H1 (cell line): ENCODE measurements at regions not wholly inside any gene's neighbourhood (a gene's known extent, or its start where the extent isn't known, plus 50 kb on each side); places are given as distances from the start of the nearest gene placed in this dataset.

ENCODE experiments used
- CTCF ChIA-PET: fragments of 300-600 bp; sonication (Branson Sonifier 250); formaldehyde crosslinking; loops from one replicate; lab custom pipeline; 2021; ENCODE audit not compliant: partially characterized antibody; lab: Charles Lee
- POLR2A ChIA-PET: fragments of 300-600 bp; sonication (Branson Sonifier 250); formaldehyde crosslinking; loops from one replicate; lab custom pipeline; 2021; ENCODE audit warnings: inconsistent platforms; ENCODE audit not compliant: partially characterized antibody; lab: Charles Lee
- DNase-seq, 2 experiments: peaks; one replicate each; pipeline versions ENCODE4 v3.0.0 to v3.0.0-alpha.2; 2010 to 2022; ENCODE audit warnings: low spot score in 2 of 2, low read depth in 1 of 2, mixed read lengths in 1 of 2
- FAIRE-seq: peaks from 2 replicates; lab custom pipeline; 2011; peaks lifted over from hg19 to GRCh38; lab: Jason Lieb, UNC
- H2AFZ ChIP-seq: 2 replicates; pipeline ENCODE4 v1.8.1; 2012; ENCODE audit warnings: low read length, inconsistent platforms
- H2AK5ac ChIP-seq: 2 replicates; pipeline ENCODE4 v1.6.1; 2013; ENCODE audit warnings: low read depth, low read length
- H2BK120ac ChIP-seq: replicated peaks from 2 replicates; pipeline ENCODE3; 2013; ENCODE audit warnings: low read depth, low read length, inconsistent platforms
- H2BK12ac ChIP-seq: 2 replicates; pipeline ENCODE4 v1.6.1; 2013; ENCODE audit warnings: low read depth, low read length
- H2BK15ac ChIP-seq: 2 replicates; pipeline ENCODE4 v1.6.1; 2013; ENCODE audit warnings: low read length
- H2BK20ac ChIP-seq: 2 replicates; pipeline ENCODE4 v1.6.1; 2013; ENCODE audit warnings: low read length
- H2BK5ac ChIP-seq: 2 replicates; pipeline ENCODE4 v1.6.1; 2013; ENCODE audit warnings: low read depth, low read length
- H3K14ac ChIP-seq: 2 replicates; pipeline ENCODE4 v1.6.1; 2013; ENCODE audit warnings: inconsistent platforms; ENCODE audit not compliant: insufficient read length
- H3K18ac ChIP-seq: 2 replicates; pipeline ENCODE4 v1.6.1; 2013; ENCODE audit warnings: low read length; ENCODE audit errors: extremely low read depth
- H3K23ac ChIP-seq: 2 replicates; pipeline ENCODE4 v1.6.1; 2013; ENCODE audit warnings: inconsistent platforms; ENCODE audit not compliant: insufficient read length
- H3K23me2 ChIP-seq: 2 replicates; pipeline ENCODE4 v1.6.1; 2013; ENCODE audit warnings: low read depth, low read length
- H3K27ac ChIP-seq: 2 replicates; pipeline ENCODE4 v1.6.1; 2011; ENCODE audit warnings: low read depth, low read length, inconsistent platforms
- H3K27me3 ChIP-seq, 4 experiments: replicated peaks in 1 of 4; 1 replicate in 1 of 4; 2 replicates in 3 of 4; pipeline versions ENCODE4 v1.6.1 to v1.8.1; 2011 to 2013; ENCODE audit warnings: low read length in 3 of 4, mild to moderate bottlenecking in 3 of 4, inconsistent platforms in 2 of 4, mixed read lengths in 2 of 4, moderate library complexity in 1 of 4; ENCODE audit not compliant: control insufficient read depth in 3 of 4, insufficient read depth in 3 of 4; ENCODE audit errors: extremely low read depth in 1 of 4
- H3K36me3 ChIP-seq, 4 experiments: 2 replicates each; pipeline versions ENCODE4 v1.6.1 to v1.8.1; 2011 to 2013; ENCODE audit warnings: mild to moderate bottlenecking in 4 of 4, low read length in 3 of 4, moderate library complexity in 2 of 4, control low read depth in 1 of 4, inconsistent platforms in 1 of 4; ENCODE audit not compliant: insufficient read depth in 4 of 4, control insufficient read depth in 2 of 4
- H3K4ac ChIP-seq: replicated peaks from 2 replicates; pipeline ENCODE3; 2013; ENCODE audit warnings: low read length, low read depth, mixed read lengths, inconsistent platforms; ENCODE audit not compliant: insufficient read length
- H3K4me1 ChIP-seq, 4 experiments: replicated peaks in 1 of 4; 1 replicate in 1 of 4; 2 replicates in 3 of 4; pipeline versions ENCODE4 v1.6.1 to v1.8.1; 2011 to 2013; ENCODE audit warnings: low read length in 3 of 4, inconsistent platforms in 2 of 4, mixed read lengths in 1 of 4; ENCODE audit not compliant: insufficient read depth in 4 of 4, control insufficient read depth in 3 of 4
- H3K4me2 ChIP-seq, 2 experiments: 2 replicates each; pipeline versions ENCODE4 v1.6.1 to v1.8.1; 2011 to 2013; ENCODE audit warnings: low read depth in 2 of 2, low read length in 2 of 2, control low read depth in 1 of 2, inconsistent platforms in 1 of 2, mild to moderate bottlenecking in 1 of 2; ENCODE audit not compliant: insufficient read depth in 1 of 2
- H3K4me3 ChIP-seq, 4 experiments: fragments of 200-600, 300-600 bp in 1 of 4; sonication (generic), shearing (Covaris generic), sonication (Bioruptor Twin) in 1 of 4; 2 replicates each; pipeline versions ENCODE4 v1.5.1 to v1.8.1; 2011 to 2016; ENCODE audit warnings: low read length in 4 of 4, low read depth in 3 of 4, control low read depth in 2 of 4, inconsistent platforms in 2 of 4, mild to moderate bottlenecking in 2 of 4, mixed read lengths in 1 of 4, moderate library complexity in 1 of 4; ENCODE audit not compliant: insufficient read depth in 2 of 4; ENCODE audit errors: extremely low read depth in 1 of 4
- H3K56ac ChIP-seq: replicated peaks from 2 replicates; pipeline ENCODE3; 2013; ENCODE audit warnings: low read depth, mild to moderate bottlenecking, mixed read lengths, low read length, inconsistent platforms; ENCODE audit not compliant: insufficient read length
- H3K79me1 ChIP-seq: 2 replicates; pipeline ENCODE4 v1.6.1; 2013; ENCODE audit warnings: low read depth, low read length, control low read depth
- H3K79me2 ChIP-seq, 2 experiments: 2 replicates each; pipeline versions ENCODE4 v1.6.1 to v1.8.1; 2012 to 2013; ENCODE audit warnings: low read length in 2 of 2, mild to moderate bottlenecking in 2 of 2, inconsistent platforms in 1 of 2; ENCODE audit not compliant: insufficient read depth in 2 of 2, control insufficient read depth in 1 of 2
- H3K9ac ChIP-seq, 4 experiments: replicated peaks in 1 of 4; 1 replicate in 1 of 4; 2 replicates in 3 of 4; pipeline versions ENCODE4 v1.6.1 to v1.8.1; 2011 to 2013; ENCODE audit warnings: low read depth in 3 of 4, low read length in 3 of 4, control low read depth in 2 of 4, mild to moderate bottlenecking in 2 of 4, moderate library complexity in 2 of 4, inconsistent platforms in 1 of 4; ENCODE audit errors: extremely low read depth in 1 of 4
- H3K9me3 ChIP-seq, 2 experiments: 2 replicates each; pipeline versions ENCODE4 v1.6.1 to v1.8.1; 2012 to 2013; ENCODE audit warnings: mild to moderate bottlenecking in 2 of 2, moderate library complexity in 2 of 2, control low read depth in 1 of 2, inconsistent platforms in 1 of 2, low read depth in 1 of 2, low read length in 1 of 2, mixed read lengths in 1 of 2; ENCODE audit not compliant: insufficient read depth in 2 of 2
- H4K20me1 ChIP-seq, 2 experiments: replicated peaks in 1 of 2; 2 replicates each; pipeline versions ENCODE3 to v1.8.1; 2011 to 2013; ENCODE audit warnings: inconsistent platforms in 2 of 2, low read length in 2 of 2, mild to moderate bottlenecking in 1 of 2; ENCODE audit not compliant: insufficient read depth in 2 of 2, control insufficient read depth in 1 of 2
- H4K5ac ChIP-seq: 2 replicates; pipeline ENCODE4 v1.6.1; 2013; ENCODE audit warnings: low read length, low read depth, mixed read lengths, inconsistent platforms; ENCODE audit not compliant: insufficient read length
- H4K8ac ChIP-seq: 2 replicates; pipeline ENCODE4 v1.8.0; 2013; ENCODE audit warnings: mild to moderate bottlenecking, moderate library complexity, low read length, inconsistent platforms; ENCODE audit not compliant: insufficient read depth; ENCODE audit errors: extremely low read depth
- H4K91ac ChIP-seq: replicated peaks from 2 replicates; pipeline ENCODE3; 2013; ENCODE audit warnings: low read length, mixed read lengths, inconsistent platforms; ENCODE audit not compliant: insufficient read length
- ATF3 ChIP-seq: IDR thresholded peaks from 2 replicates; pipeline ENCODE4 v1.6.1; 2011; ENCODE audit warnings: low read depth, mild to moderate bottlenecking, low read length; ENCODE audit not compliant: insufficient read depth
- GABPA ChIP-seq: IDR thresholded peaks from 2 replicates; pipeline ENCODE4 v1.6.1; 2011; ENCODE audit warnings: mild to moderate bottlenecking, low read length, moderate library complexity, borderline replicate concordance; ENCODE audit not compliant: insufficient read depth
- JUND ChIP-seq: IDR thresholded peaks from 2 replicates; pipeline ENCODE4 v1.6.1; 2011; ENCODE audit warnings: mild to moderate bottlenecking, improper control_type of control experiment, low read length
- KDM5A ChIP-seq: fragments of 200-600 bp; IDR thresholded peaks from 2 replicates; pipeline ENCODE4 v1.7.1; 2012; ENCODE audit warnings: mild to moderate bottlenecking, low read length, inconsistent platforms, mixed read lengths
- NANOG ChIP-seq: IDR thresholded peaks from 2 replicates; pipeline ENCODE4 v1.6.1; 2011; ENCODE audit warnings: low read length, low read depth, mild to moderate bottlenecking, inconsistent platforms; ENCODE audit not compliant: insufficient read depth, poor library complexity, severe bottlenecking
- SIN3A ChIP-seq, 2 experiments: IDR thresholded peaks in 1 of 2; conservative IDR thresholded peaks in 1 of 2; 2 replicates each; pipeline ENCODE4 v1.6.1; 2011 to 2012; ENCODE audit warnings: low read length in 2 of 2, improper control_type of control experiment in 1 of 2, low read depth in 1 of 2, mild to moderate bottlenecking in 1 of 2
- SRF ChIP-seq: IDR thresholded peaks from 2 replicates; pipeline ENCODE4 v1.6.1; 2011; ENCODE audit warnings: mild to moderate bottlenecking, low read depth, low read length, moderate library complexity
- SUZ12 ChIP-seq: fragments of 200-600 bp; sonication (generic); IDR thresholded peaks from 2 replicates; pipeline ENCODE4 v1.6.1; 2012; ENCODE audit warnings: mild to moderate bottlenecking, inconsistent platforms, low read length, moderate library complexity, mixed read lengths
- TEAD4 ChIP-seq: IDR thresholded peaks from 2 replicates; pipeline ENCODE4 v1.6.1; 2012; ENCODE audit warnings: low read depth, low read length, inconsistent platforms, mixed read lengths
- YY1 ChIP-seq: IDR thresholded peaks from 2 replicates; pipeline ENCODE4 v1.6.1; 2011; ENCODE audit warnings: low read depth, mild to moderate bottlenecking, low read length
- ZNF274 ChIP-seq: IDR thresholded peaks from 2 replicates; pipeline ENCODE4 v1.7.0; 2012; ENCODE audit warnings: low read length, borderline replicate concordance; ENCODE audit errors: extremely low read depth
- WGBS, 2 experiments: shearing (Covaris generic) in 1 of 2; methylation state at CpG; one replicate each; pipeline versions ENCODE4 v1.1.6 to v1.1.7; 2013 to 2015; ENCODE audit warnings: low lambda C conversion rate in 2 of 2, mixed read lengths in 2 of 2, inconsistent platforms in 1 of 2, low coverage in 1 of 2, missing lambda C conversion rate in 1 of 2; ENCODE audit not compliant: insufficient replicate concordance in 2 of 2, insufficient coverage in 1 of 2, insufficient read length in 1 of 2; ENCODE audit errors: extremely low coverage in 1 of 2, missing lambda C conversion rate in 1 of 2; 5-methylcytosine and 5-hydroxymethylcytosine counted together

GRCh38 chr4:103923551-103923950 lies 203.8 kb upstream of the TACR3 start:
- Histone ChIP-seq H4K20me1 (no peaks in the 10 kb centered on the region), H4K8ac (no peak overlapping the region), H3K23ac (no peak overlapping the region), H3K79me1 (no peaks in the 10 kb centered on the region), H3K36me3 (no peaks in the 10 kb centered on the region), H2BK5ac (no peak overlapping the region), H2AK5ac (no peak overlapping the region), H2BK12ac (no peak overlapping the region), H3K56ac (no peak overlapping the region), H2BK20ac (no peak overlapping the region), H3K9ac (no peak overlapping the region), H2AFZ (no peak overlapping the region), H2BK120ac (no peak overlapping the region), H3K23me2 (no peaks in the 10 kb centered on the region), H3K18ac (no peak overlapping the region), H3K4me3 (no peak overlapping the region), H3K79me2 (no peaks in the 10 kb centered on the region), H2BK15ac (no peak overlapping the region), H4K91ac (no peak overlapping the region), H3K4me1 (no peaks in the 10 kb centered on the region), H4K5ac (no peak overlapping the region), H3K9me3 (no peaks in the 10 kb centered on the region), H3K27ac (no peak overlapping the region), H3K14ac (no peak overlapping the region), H3K27me3 (no peaks in the 10 kb centered on the region), H3K4me2 (no peak overlapping the region), H3K4ac (no peak overlapping the region)
- 90% methylated on average over 2 of the region's 2 CpGs; no CpG with 5 or more reads in 1 of the 2 experiments for WGBS, 2 experiments
- POLR2A ChIA-PET: no interaction called here
- DNase-seq: no peak
- CTCF ChIA-PET: interaction anchor here (0.8 to 2.9 kb wide), 2 partner anchors 9 to 12 kb away, joined by 3 to 11 read pairs; no protein-coding TSS in a partner anchor
- TF ChIP-seq JUND (no peak), ZNF274 (no peak), TEAD4 (no peak), GABPA (no peak), YY1 (no peak), KDM5A (no peak), NANOG (no peak), SRF (no peak), SUZ12 (no peak), ATF3 (no peak), SIN3A (conservative IDR thresholded peaks at IDR 0.05 in 1 of 2, IDR thresholded peaks at IDR 0.05 in 1 of 2; ENCODE audit: low read depth in 1 of 2, low read length in 2 of 2) (no peak)
- FAIRE-seq: no peak
